ENCODE measurements at regions not wholly inside any gene's neighbourhood (a gene's known extent, or its start where the extent isn't known, plus 50 kb on each side); places are given as distances from the start of the nearest gene placed in this dataset.

- no peak overlapping the region for H3K9ac ChIP-seq
- H3F3A ChIP-seq (ENCODE audit: low read depth) = no peaks in the 10 kb centered on the region
- H3K27ac ChIP-seq = no peak overlapping the region
- TF ChIP-seq EZH2 (IDR thresholded peaks at IDR 0.05) (no peak), CTCF (IDR thresholded peaks at IDR 0.05) (no peak), EZH2phosphoT487 (IDR thresholded peaks at IDR 0.05) (no peak)
- peak overlapping the region; percentile 67 for H3K27ac Mint-ChIP-seq
- H3K4me3 Mint-ChIP-seq = no peak overlapping the region
- H3K4me1 Mint-ChIP-seq = peaks cover 14% of the 10 kb centered on the region
- DNase-seq (ENCODE audit: low spot score) = no peak
- H3K4me2 ChIP-seq = no peak overlapping the region
- H3K27me3 Mint-ChIP-seq (ENCODE audit: insufficient read depth, low read depth) = peaks cover 12% of the 10 kb centered on the region
- peaks cover 4% of the 10 kb centered on the region for H3K9me3 Mint-ChIP-seq
- no peak overlapping the region for H3K4me3 ChIP-seq
- no peaks in the 10 kb centered on the region for H3K4me1 ChIP-seq
- no peaks in the 10 kb centered on the region for H3K9me3 ChIP-seq (ENCODE audit: low read depth)
- H2AFZ ChIP-seq (replicated peaks) = no peak overlapping the region
- no peaks in the 10 kb centered on the region for H3K36me3 Mint-ChIP-seq
- H3K79me2 ChIP-seq (ENCODE audit: low read depth) = no peaks in the 10 kb centered on the region
- no peaks in the 10 kb centered on the region for H3K36me3 ChIP-seq
- no peaks in the 10 kb centered on the region for H3K27me3 ChIP-seq
- no peaks in the 10 kb centered on the region for H4K20me1 ChIP-seq (ENCODE audit: low read depth)
Observed at GRCh38 chr11:69212798-69213110, 57.0 kb downstream of the SMIM38 start.

GRCh38 chr11:69213316-69213715 lies 57.6 kb downstream of the SMIM38 start:
- TF ChIP-seq CTCF (IDR thresholded peaks at IDR 0.05) = no peak
- no peaks in the 10 kb centered on the region for H3K36me3 Mint-ChIP-seq
- Histone ChIP-seq H3K79me2 (ENCODE audit: low read depth) (no peaks in the 10 kb centered on the region), H3K9ac (no peak overlapping the region), H2AFZ (replicated peaks) (no peak overlapping the region), H3K4me1 (no peaks in the 10 kb centered on the region), H3F3A (ENCODE audit: low read depth) (no peaks in the 10 kb centered on the region), H3K4me2 (no peak overlapping the region), H3K27me3 (no peaks in the 10 kb centered on the region), H3K9me3 (ENCODE audit: low read depth) (no peaks in the 10 kb centered on the region), H3K4me3 (no peak overlapping the region), H3K27ac (no peak overlapping the region), H3K36me3 (no peaks in the 10 kb centered on the region), H4K20me1 (ENCODE audit: low read depth) (no peaks in the 10 kb centered on the region)
- DNase-seq (ENCODE audit: low spot score) = no peak
- no peak overlapping the region for H3K27ac Mint-ChIP-seq
- H3K27me3 Mint-ChIP-seq (ENCODE audit: insufficient read depth, low read depth) = peaks cover 12% of the 10 kb centered on the region
- H3K4me1 Mint-ChIP-seq = peaks cover 16% of the 10 kb centered on the region
- no peak overlapping the region for H3K4me3 Mint-ChIP-seq
- H3K9me3 Mint-ChIP-seq = peaks cover 2% of the 10 kb centered on the region

GRCh38 chr11:69213964-69214363 lies 58.2 kb downstream of the SMIM38 start:
- Histone ChIP-seq H3K79me2 (ENCODE audit: low read depth) (no peaks in the 10 kb centered on the region), H3K4me1 (no peaks in the 10 kb centered on the region), H3K27ac (no peak overlapping the region), H4K20me1 (ENCODE audit: low read depth) (no peaks in the 10 kb centered on the region), H3K36me3 (no peaks in the 10 kb centered on the region), H3K4me2 (no peak overlapping the region), H3K27me3 (no peaks in the 10 kb centered on the region), H2AFZ (replicated peaks) (no peak overlapping the region), H3K4me3 (no peak overlapping the region), H3F3A (ENCODE audit: low read depth) (no peaks in the 10 kb centered on the region), H3K9me3 (ENCODE audit: low read depth) (no peaks in the 10 kb centered on the region), H3K9ac (no peak overlapping the region)
- Mint-ChIP-seq H3K27ac (no peak overlapping the region), H3K4me3 (no peak overlapping the region), H3K36me3 (no peaks in the 10 kb centered on the region), H3K9me3 (no peaks in the 10 kb centered on the region), H3K4me1 (peaks cover 18% of the 10 kb centered on the region), H3K27me3 (ENCODE audit: insufficient read depth, low read depth) (peaks cover 12% of the 10 kb centered on the region)
- no peak for DNase-seq (ENCODE audit: low spot score)
- TF ChIP-seq EZH2 (IDR thresholded peaks at IDR 0.05) (no peak), CTCF (IDR thresholded peaks at IDR 0.05) (no peak), EZH2phosphoT487 (IDR thresholded peaks at IDR 0.05) (no peak)

- Histone ChIP-seq H3K4me2 (no peak overlapping the region), H4K20me1 (ENCODE audit: low read depth) (no peaks in the 10 kb centered on the region), H3F3A (ENCODE audit: low read depth) (no peaks in the 10 kb centered on the region), H3K27me3 (no peaks in the 10 kb centered on the region), H3K4me1 (no peaks in the 10 kb centered on the region), H3K27ac (no peak overlapping the region), H3K9ac (no peak overlapping the region), H3K4me3 (no peak overlapping the region), H2AFZ (replicated peaks) (no peak overlapping the region), H3K36me3 (no peaks in the 10 kb centered on the region), H3K9me3 (ENCODE audit: low read depth) (no peaks in the 10 kb centered on the region), H3K79me2 (ENCODE audit: low read depth) (no peaks in the 10 kb centered on the region)
- Mint-ChIP-seq H3K4me1 (peaks cover 18% of the 10 kb centered on the region), H3K27me3 (ENCODE audit: insufficient read depth, low read depth) (peaks cover 8% of the 10 kb centered on the region), H3K36me3 (no peaks in the 10 kb centered on the region), H3K27ac (no peak overlapping the region), H3K4me3 (no peak overlapping the region), H3K9me3 (no peaks in the 10 kb centered on the region)
- DNase-seq (ENCODE audit: low spot score) = no peak
- TF ChIP-seq CTCF (IDR thresholded peaks at IDR 0.05) (no peak), EZH2 (IDR thresholded peaks at IDR 0.05) (no peak), EZH2phosphoT487 (IDR thresholded peaks at IDR 0.05) (no peak)
Observed at GRCh38 chr11:69215216-69215615, 59.5 kb downstream of the SMIM38 start.
